ENCODE measurements at regions not wholly inside any gene's neighbourhood (a gene's known extent, or its start where the extent isn't known, plus 50 kb on each side); places are given as distances from the start of the nearest gene placed in this dataset.

- Histone ChIP-seq H3K9me1 (ENCODE audit: control insufficient read depth, insufficient read depth, low read length) (no peaks in the 10 kb centered on the region), H3K79me2 (ENCODE audit: control insufficient read depth, insufficient read depth, low read length) (no peaks in the 10 kb centered on the region), H2AFZ (ENCODE audit: low read depth, low read length) (no peak overlapping the region), H3K27ac (ENCODE audit: extremely low read depth, low read depth, low read length) (no peak overlapping the region), H3K4me2 (ENCODE audit: insufficient read depth, low read length) (no peak overlapping the region), H3K27me3 (ENCODE audit: control insufficient read depth in 2 of 2, insufficient read depth in 2 of 2, low read length in 2 of 2) (no peaks in the 10 kb centered on the region), H3K4me3 (no peak overlapping the region), H3K9ac (ENCODE audit: insufficient read depth in 1 of 2, low read depth in 2 of 2, low read length in 2 of 2) (no peak overlapping the region), H3K4me1 (replicated peaks in 1 of 2; ENCODE audit: control insufficient read depth in 2 of 2, insufficient read depth in 2 of 2, low read length in 2 of 2) (no peaks in the 10 kb centered on the region), H4K20me1 (replicated peaks; ENCODE audit: control insufficient read depth, insufficient read depth, low read length) (no peaks in the 10 kb centered on the region), H3K36me3 (ENCODE audit: control insufficient read depth, insufficient read depth, low read length) (no peaks in the 10 kb centered on the region), H3K9me3 (replicated peaks; ENCODE audit: control insufficient read depth, insufficient read depth, low read depth, low read length) (no peaks in the 10 kb centered on the region)
- FAIRE-seq: no peak
- 0% methylated on average over 4 of the region's 4 CpGs for WGBS (ENCODE audit: insufficient coverage, low coverage, missing lambda C conversion rate)
- intact Hi-C loops (cut with micrococcal nuclease): no loop called here
- no TSS peak for BruUV-seq (replicated peaks)
- ChIA-PET POLR2A (no interaction called here), CTCF (ENCODE audit: low intra/inter-chr PET ratio) (no interaction called here)
- DNase-seq (ENCODE audit: extremely low read depth in 1 of 4, low spot score in 3 of 4): no peak
- TF ChIP-seq, protein P1, sequence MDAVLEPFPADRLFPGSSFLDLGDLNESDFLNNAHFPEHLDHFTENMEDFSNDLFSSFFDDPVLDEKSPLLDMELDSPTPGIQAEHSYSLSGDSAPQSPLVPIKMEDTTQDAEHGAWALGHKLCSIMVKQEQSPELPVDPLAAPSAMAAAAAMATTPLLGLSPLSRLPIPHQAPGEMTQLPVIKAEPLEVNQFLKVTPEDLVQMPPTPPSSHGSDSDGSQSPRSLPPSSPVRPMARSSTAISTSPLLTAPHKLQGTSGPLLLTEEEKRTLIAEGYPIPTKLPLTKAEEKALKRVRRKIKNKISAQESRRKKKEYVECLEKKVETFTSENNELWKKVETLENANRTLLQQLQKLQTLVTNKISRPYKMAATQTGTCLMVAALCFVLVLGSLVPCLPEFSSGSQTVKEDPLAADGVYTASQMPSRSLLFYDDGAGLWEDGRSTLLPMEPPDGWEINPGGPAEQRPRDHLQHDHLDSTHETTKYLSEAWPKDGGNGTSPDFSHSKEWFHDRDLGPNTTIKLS (IDR thresholded peaks at IDR 0.05; ENCODE audit: borderline replicate concordance, low read depth): no peak
- in situ Hi-C loops (cut with MboI): no loop called here
- ATAC-seq: no peak
Observed at GRCh38 chr13:40329781-40330485, 336.5 kb downstream of the FOXO1 start.

DNA sequence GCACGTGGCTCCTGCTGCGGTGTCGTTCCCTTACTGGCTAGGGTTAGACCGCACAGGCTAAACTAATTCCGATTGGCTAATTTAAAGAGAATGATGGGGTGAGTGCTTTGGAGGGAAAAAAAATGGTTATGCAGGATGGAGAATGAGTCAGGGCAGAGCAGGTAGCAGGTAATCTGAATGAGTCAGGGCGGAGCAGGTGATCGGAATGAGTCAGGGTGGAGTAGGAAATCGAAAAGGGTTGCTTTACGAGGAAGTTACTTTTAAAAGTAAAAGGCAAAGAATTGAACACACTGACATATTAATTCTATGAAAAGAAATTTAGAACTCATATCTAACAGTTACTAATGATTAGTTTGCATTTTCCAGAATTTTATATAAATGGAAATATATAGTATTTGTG, 335.5 kb downstream of the FOXO1 start:
- Histone ChIP-seq H3K27ac (ENCODE audit: extremely low read depth, low read depth, low read length) (no peak overlapping the region), H3K9me3 (replicated peaks; ENCODE audit: control insufficient read depth, insufficient read depth, low read depth, low read length) (no peaks in the 10 kb centered on the region), H2AFZ (ENCODE audit: low read depth, low read length) (no peak overlapping the region), H3K9me1 (ENCODE audit: control insufficient read depth, insufficient read depth, low read length) (no peaks in the 10 kb centered on the region), H4K20me1 (replicated peaks; ENCODE audit: control insufficient read depth, insufficient read depth, low read length) (no peaks in the 10 kb centered on the region), H3K36me3 (ENCODE audit: control insufficient read depth, insufficient read depth, low read length) (no peaks in the 10 kb centered on the region), H3K4me1 (replicated peaks in 1 of 2; ENCODE audit: control insufficient read depth in 2 of 2, insufficient read depth in 2 of 2, low read length in 2 of 2) (no peaks in the 10 kb centered on the region), H3K9ac (ENCODE audit: insufficient read depth in 1 of 2, low read depth in 2 of 2, low read length in 2 of 2) (no peak overlapping the region), H3K79me2 (ENCODE audit: control insufficient read depth, insufficient read depth, low read length) (no peaks in the 10 kb centered on the region), H3K4me2 (ENCODE audit: insufficient read depth, low read length) (no peak overlapping the region), H3K4me3 (no peak overlapping the region), H3K27me3 (ENCODE audit: control insufficient read depth in 2 of 2, insufficient read depth in 2 of 2, low read length in 2 of 2) (no peaks in the 10 kb centered on the region)
- TF ChIP-seq ZBTB7A (IDR thresholded peaks at IDR 0.05; ENCODE audit: borderline replicate concordance, control insufficient read depth, low read depth, low read length) (no peak), CXXC5 (CRISPR knock-in tag; IDR thresholded peaks at IDR 0.05) (no peak), RCOR1 (IDR thresholded peaks at IDR 0.05; ENCODE audit: borderline replicate concordance in 1 of 2, low read depth in 2 of 2, low read length in 2 of 2) (no peak), ELF1 (tag; IDR thresholded peaks at IDR 0.05) (no peak), RBM39 (optimal IDR thresholded peaks at IDR 0.05; ENCODE audit: low read depth, low read length) (no peak), ZNF507 (tag; conservative IDR thresholded peaks at IDR 0.05) (no peak), COPS2 (conservative IDR thresholded peaks at IDR 0.05) (no peak), CREM (IDR thresholded peaks at IDR 0.05; ENCODE audit: low read depth) (no peak), ILK (tag; IDR thresholded peaks at IDR 0.05; ENCODE audit: borderline replicate concordance, low read depth) (no peak), ARID3A (IDR thresholded peaks at IDR 0.05; ENCODE audit: borderline replicate concordance, low read depth, low read length) (no peak)
- no peak for ATAC-seq
- no peak for DNase-seq (ENCODE audit: extremely low read depth in 1 of 4, low spot score in 3 of 4)
- in situ Hi-C loops (cut with MboI) (no loop called here), intact Hi-C loops (cut with micrococcal nuclease) (no loop called here)
- no TSS peak for BruUV-seq (replicated peaks)
- WGBS (ENCODE audit: insufficient coverage, low coverage, missing lambda C conversion rate): 7% methylated on average over 7 of the region's 9 CpGs
- CTCF ChIA-PET (ENCODE audit: low intra/inter-chr PET ratio): no interaction called here
- FAIRE-seq: no peak
- POLR2A ChIA-PET: no interaction called here
